NT2/D1 (cell line): ENCODE measurements at regions not wholly inside any gene's neighbourhood (a gene's known extent, or its start where the extent isn't known, plus 50 kb on each side); places are given as distances from the start of the nearest gene placed in this dataset.

Experiments used
- SUZ12 ChIP-seq: IDR thresholded peaks from 2 replicates; pipeline ENCODE4 v1.6.1; 2011; ENCODE audit not compliant: insufficient read length, insufficient read depth; ENCODE audit errors: extremely low read depth
- YY1 ChIP-seq: IDR thresholded peaks from 2 replicates; pipeline ENCODE4 v1.6.1; 2011; ENCODE audit not compliant: insufficient read length, insufficient read depth
- ZNF274 ChIP-seq: IDR thresholded peaks from 2 replicates; pipeline ENCODE4 v1.6.1; 2011; ENCODE audit warnings: mild to moderate bottlenecking, low read depth, low read length

DNA sequence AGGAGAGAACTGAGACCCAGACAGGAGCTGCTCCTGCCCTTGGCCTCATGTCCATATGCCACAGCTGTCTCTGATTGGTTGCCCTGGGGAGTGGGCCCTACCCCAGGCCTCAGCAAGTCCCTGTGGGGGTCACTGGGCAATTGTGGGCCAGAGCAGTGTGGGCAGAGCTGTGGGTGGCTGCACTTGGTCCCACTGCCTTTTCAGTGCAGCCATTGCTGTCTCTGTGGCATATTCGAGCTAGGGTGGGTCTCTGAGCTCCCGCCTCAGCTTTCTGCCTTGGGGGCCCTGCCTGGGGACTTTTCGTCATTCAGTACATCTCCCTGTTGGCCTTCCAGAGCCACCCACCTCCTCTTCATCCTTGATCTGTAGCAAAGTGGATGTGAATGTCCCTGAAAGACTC is 69.8 kb upstream of the LRPAP1 start:
- TF ChIP-seq YY1, result no peak
- no peak for TF ChIP-seq ZNF274
- TF ChIP-seq SUZ12, result no peak
